C1 segment of cervical spinal cord (tissue), 14 donors: ENCODE measurements at regions not wholly inside any gene's neighbourhood (a gene's known extent, or its start where the extent isn't known, plus 50 kb on each side); places are given as distances from the start of the nearest gene placed in this dataset.

Experiments
- DNase-seq, 14 donors: peaks; one replicate each; lab custom pipeline; 2025; lab: John Stamatoyannopoulos, UW

DNA sequence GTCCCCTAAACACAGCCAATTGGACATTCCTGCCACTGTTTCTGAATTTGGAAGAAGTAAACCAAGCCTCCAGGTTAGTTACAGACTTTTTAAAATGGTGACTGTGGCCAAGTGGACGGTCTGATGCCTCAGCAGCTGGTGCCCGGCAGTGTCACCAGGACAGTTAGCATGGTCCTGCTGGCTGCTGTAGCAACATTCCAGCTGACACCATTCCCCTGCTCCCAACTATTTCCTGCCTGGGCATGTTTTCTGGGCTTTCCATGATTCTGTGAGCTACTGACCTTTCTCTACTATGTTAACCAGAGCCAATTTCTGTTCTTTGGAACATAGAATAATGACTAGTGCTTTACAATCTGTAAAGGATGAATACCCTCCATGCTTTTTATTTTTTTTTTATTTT lies 95.0 kb downstream of the TLR5 start:
- DNase-seq, result no peak

DNA sequence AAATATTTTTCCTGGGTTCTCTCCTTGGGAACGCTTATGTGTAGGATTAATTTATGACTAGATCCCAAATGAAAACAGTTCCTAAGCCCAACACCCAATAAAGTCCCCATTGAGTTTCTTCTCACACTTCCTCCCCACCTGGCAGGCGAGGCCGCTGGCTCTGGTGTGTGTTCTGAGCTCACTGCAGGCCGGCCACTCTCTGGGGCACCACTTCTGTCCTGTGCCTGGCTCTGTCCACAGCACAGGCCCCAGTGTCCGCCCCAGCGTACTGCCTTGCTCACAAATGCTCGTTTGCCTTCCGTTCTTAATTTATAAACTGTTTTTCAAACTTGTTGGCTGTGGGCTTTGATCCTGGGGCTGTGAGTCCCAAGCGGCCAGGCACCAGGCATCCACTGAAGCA lies 90.6 kb downstream of the TLR5 start:
- DNase-seq, result no peak

DNA sequence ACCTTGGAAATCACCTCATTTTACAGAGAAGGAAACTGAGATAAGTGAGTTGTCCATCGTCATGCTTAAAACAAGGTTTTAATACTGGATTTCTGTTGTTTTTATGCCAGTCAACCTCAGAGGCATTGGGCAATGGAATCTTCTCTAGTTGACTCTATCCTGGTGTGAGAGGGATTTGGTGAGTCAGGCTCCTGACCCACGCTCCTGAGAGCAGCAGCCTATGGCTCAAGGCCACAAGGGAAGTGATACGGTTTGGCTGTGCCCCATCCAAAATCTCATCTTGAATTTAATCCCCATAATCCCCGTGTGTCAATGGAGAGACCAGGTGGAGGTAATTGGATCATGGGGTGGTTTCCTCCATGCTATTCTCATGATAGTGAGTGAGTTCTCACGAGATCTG lies 90.1 kb downstream of the TLR5 start:
- DNase-seq, result no peak

DNA sequence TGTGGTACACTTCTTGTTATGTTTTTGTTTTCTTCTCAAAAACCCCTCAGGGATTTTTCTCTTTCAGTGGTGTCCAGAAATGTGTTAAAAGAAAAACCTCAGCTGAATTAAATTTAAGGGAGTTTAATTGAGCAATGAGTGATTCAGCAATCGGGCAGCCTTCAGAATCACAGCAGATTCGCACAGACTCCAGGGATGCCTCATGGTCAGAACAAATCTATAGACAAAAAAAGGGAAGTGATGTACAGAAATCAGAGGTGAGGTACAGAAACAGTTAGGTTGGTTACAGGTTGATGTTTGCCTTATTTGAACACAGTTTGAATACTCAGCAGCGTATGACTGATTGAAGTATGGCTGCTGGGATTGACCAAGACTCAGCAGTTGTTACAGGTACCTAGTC lies 86.2 kb downstream of the TLR5 start:
- no peak for DNase-seq

DNA sequence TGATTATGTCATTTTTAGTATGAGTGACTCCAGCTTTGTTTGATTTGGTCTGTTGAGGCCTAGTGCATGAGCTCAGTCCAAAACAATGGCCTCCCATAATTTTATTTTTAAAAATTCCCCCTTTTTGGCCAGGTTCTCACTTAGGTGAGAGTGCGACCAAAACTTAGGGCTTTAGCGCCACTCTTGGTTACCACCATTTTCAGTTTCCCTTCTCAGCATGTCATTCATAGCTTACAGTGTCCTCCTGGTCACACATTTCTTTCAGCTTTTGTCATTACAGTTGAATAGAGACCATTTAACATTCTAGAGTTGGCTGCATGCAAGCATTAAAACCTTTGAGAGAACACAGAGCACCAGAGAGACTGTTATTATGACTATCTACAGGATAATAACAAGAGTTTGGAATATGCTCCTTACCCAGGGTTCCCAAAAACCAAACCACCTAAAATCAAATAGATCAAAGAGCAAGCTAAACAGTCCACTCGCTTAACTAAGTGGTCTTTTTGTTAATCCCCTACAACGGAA lies 85.4 kb downstream of the TLR5 start:
- no peak for DNase-seq
